HG03432 (cell line): ENCODE measurements at regions not wholly inside any gene's neighbourhood (a gene's known extent, or its start where the extent isn't known, plus 50 kb on each side); places are given as distances from the start of the nearest gene placed in this dataset.
A peak's percentile ranks its signal among the peaks of the same experiment; 100 is the strongest.

Experiments
- ATAC-seq: cut with Tn5 transposase; IDR thresholded peaks from one replicate; pipeline ENCODE4 v1.9.1; 2021; ENCODE audit warnings: mild to moderate bottlenecking, moderate library complexity; ENCODE audit not compliant: unreplicated experiment

DNA sequence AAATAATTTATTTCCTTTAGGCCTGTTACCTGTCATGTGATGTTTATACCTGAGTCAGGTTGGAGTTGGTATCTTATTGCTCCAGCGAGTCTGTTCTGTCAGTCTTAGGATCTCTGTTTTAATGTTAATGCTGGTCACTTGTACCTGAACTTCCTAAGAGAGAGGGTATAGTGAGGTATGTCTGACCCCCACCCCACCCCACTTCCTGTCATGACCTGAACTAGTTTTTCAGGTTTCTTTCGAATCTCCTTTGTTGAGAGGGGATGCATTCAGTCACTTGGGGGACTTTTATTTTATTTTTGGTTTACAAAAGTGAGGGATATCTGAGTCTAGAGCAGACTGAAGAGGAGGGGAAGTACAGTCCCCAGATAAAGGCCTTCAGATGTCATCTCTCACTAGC lies 769.0 kb upstream of the COBL start:
- no peak for ATAC-seq

DNA sequence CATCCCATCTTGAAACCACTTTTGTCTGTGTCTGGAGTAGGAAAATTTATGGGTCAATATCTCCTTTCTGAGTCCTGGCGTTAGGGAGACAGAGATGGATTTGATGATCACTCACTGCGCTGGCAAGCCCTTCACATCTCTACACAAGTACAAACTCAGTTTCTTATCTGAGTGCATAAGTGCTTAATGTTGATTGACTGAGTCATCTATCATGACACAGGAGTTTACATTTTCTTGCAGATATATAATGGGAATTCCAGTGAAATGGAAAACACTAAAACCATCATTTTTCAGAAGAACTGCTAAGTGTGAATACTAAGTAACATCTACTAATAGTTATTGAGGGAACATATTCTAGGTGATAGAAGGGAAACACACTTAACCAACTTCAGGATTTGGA lies 763.9 kb upstream of the COBL start:
- ATAC-seq: no peak

GRCh38 chr7:52079726-52080125 lies 763.1 kb upstream of the COBL start:
- ATAC-seq: no peak

DNA sequence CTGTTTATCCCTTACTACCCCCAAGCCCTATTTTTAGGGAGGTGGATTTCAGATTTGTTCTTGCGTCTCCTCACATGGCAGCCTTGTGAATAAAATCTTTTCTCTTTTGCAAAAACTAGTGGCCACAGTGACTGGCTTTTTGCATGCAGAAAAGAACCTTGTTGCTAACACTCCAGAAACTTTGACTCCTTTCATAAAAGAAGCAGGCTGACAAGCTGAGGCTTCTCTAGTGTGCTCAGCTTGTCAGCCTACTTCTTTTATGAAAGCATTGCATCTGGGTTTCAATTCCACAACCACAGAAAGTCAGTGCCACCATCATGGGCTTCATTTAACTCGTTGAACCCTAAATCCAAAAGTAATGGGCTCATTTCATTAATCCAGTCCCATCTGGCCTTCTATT lies 761.0 kb upstream of the COBL start:
- ATAC-seq: no peak

DNA sequence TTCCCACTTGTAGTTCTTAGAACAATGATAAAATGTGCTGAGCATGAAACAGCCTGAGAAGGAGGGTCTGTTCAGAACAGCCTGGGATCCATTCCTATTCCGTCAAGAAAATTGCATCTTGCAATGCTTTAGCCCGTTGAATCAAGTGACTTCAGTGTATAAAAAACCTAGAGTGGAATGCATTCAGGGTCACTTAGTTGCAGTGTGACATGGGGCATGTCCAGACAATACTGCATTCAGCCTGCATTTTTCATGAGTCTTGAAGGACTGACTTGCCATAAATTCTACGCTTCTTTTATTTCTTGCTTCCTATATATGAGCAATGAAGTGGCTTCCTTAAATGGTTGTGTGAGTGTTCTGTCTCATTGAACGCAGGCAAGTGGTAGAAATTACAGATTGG lies 758.3 kb upstream of the COBL start:
- no peak for ATAC-seq

DNA sequence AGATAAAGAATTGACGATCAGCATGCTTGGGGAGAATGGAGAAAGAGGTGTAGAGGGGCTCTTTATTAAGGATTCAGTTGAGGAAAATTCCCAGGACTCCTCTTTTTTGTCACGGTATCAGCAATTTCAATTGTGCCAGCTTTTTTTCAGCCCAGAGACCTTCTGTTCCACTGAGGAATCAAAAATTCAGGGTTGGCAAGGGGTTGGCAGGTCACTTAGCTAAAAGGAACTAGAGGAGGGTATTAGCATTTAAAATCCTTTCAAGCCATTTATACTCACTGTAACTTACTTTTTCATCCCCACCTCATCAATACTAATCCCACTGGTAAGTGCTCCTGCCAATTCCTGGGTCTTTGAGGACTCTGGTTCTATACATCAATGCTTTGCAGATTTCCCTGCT lies 757.5 kb upstream of the COBL start:
- ATAC-seq: no peak

- ATAC-seq: no peak
Measured at GRCh38 chr7:52071744-52072143, 755.1 kb upstream of the COBL start.

GRCh38 chr7:52064493-52064892 lies 747.9 kb upstream of the COBL start:
- ATAC-seq: no peak

DNA sequence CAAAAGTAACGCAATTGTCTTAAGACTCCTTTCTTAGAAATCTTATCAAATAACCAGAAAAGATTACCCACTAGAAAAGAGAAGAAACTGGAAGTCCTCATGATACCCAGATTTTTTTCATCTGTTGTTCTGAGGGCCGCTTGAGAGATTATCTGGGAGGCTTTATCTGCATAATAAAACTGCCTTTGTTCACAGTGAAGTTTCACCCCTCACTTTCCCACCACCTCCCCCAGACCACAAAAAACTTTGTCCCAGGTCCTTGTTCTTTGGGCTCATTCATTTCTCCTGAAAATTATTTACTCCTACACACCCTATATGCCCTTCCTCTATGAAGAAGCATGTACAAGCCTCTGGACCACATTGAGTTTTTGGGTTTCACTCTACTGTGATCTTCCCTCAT lies 745.1 kb upstream of the COBL start:
- ATAC-seq: no peak

GRCh38 chr7:52053525-52053924 lies 736.9 kb upstream of the COBL start:
- ATAC-seq: no peak

DNA sequence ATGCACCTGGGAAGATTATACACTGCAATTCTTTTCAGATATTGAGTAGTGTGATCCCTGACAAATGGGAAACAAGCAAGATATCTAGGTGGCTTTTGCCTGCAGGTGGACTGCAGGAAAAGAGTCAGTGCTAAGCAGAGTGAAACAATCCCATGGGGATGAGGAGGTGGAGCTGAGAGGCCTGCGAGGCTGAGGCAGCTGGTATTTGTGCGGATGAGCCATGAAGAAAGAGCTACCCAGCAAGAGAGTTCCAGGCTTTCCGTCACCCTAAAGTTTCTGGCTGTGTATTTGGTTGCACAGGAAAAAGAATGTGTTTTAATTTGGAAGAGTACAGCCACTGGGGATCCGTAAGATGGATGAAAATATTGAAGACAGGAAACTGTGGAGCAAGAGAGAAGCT lies 714.1 kb upstream of the COBL start:
- no peak for ATAC-seq

- ATAC-seq: no peak
Measured at GRCh38 chr7:52026140-52026539, 709.5 kb upstream of the COBL start.

DNA sequence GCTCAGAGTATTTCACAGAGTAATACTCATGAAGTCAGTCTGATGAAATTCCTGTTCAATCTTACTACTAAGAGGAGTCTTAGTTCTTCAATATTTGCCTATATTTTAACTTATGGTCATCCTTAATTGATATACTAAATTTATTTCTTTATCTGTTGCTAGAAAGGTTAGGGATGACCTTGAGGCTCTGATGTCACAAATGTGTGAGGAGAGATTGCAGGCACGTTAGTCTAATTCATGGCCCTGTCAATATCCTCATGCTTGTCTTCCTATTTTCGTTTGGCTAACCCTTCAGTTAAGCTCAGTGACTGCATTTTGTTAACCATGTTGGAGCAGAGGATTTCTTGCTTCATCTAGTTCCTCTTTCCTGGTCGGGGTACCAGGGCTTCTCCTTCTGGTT lies 704.7 kb upstream of the COBL start:
- ATAC-seq: no peak

- ATAC-seq: no peak
Measured at GRCh38 chr7:52018680-52019054, 702.1 kb upstream of the COBL start.

DNA sequence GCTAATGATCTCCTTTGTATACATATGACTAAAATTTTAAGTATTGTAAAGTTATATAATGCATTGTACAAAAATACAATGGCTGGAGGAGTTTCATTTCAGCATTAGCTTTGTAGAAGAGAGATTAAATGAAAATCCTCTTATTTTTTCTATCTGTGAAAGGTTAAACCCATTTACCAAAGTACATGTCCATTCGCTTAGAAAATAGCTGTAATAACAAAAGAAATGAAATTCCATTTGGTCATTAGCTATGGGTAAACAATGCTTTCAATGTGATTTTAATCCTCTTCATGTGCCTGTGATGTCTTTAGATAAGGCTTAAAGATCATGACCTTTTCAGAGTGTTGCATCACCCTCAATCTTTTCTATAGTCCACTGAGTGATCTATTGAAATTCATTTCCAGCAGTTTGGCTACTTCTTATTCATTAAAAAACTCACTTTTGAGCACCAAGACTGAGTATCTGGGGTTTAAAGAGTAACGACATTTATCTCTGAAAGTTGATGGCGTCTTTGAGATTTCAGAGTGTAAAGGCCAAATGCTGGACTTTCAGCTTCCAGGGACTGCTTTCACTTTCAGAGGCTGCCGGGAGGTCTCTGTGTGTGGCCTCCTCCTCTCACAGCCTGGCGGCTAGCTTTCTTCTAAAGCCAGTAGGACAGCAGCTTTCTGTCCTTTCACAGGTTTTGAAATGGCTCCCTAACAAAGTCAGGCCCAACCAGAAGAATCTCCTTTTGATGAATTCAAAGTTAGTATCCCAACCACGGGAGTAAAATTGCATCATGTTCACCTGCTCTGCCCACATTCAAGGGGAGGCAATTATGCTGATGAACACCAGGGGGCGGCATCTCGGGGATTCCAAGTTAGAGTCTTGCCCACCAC lies 701.4 kb upstream of the COBL start:
- peak; percentile 82 for ATAC-seq

- ATAC-seq: no peak
Measured at GRCh38 chr7:52009181-52009580, 692.6 kb upstream of the COBL start.

DNA sequence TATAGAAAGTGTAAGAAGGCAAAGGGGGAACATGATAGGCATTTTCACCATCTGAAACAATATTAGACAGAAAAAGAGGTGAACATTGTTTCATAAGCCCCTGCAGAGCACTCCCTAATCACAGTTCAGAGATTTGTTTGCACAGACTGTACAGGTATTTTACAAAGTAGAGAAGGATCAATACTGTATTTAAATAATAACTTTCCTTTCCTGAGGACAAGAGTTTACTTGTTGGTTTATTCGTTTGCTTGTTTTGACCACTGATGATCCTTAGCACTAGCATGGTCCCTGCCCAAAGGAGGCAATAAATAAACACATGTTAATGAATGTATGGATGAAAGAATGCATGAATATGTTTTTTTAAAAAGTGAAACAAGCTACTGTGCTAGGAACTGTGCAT lies 690.1 kb upstream of the COBL start:
- no peak for ATAC-seq

- ATAC-seq: no peak
Measured at GRCh38 chr7:52005613-52006012, 689.0 kb upstream of the COBL start.

DNA sequence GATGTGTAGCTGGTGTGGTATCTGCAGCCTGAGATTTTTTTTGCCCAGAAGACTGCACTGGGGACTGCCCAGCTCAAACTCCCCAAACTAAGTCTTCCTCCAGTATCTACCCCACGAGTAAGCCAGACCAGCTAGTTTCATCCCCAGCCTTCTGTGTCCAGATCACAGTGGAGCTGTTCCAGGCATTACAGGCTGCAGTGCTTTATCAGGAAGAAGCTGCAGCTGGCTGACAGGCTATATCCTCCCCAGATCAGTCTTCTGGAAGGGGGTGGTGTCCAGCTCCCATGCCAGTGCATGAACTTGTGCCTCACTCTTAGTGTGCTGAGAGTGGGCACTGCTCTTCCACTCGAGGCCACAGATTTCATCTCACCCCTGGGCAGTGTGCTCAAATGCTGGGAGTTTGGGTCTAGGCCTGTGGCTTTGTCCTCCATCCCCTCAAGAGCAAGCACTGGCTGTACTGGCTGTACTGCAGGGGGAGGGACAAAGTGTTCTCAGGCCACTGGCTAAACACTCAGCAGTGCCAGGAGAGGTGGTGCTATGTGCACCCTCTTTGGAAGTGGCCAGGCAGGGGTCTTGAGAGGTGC lies 679.1 kb upstream of the COBL start:
- ATAC-seq: no peak

- ATAC-seq: no peak
Measured at GRCh38 chr7:51982653-51983052, 666.0 kb upstream of the COBL start.

- ATAC-seq: no peak
Measured at GRCh38 chr7:51980812-51981211, 664.2 kb upstream of the COBL start.

- no peak for ATAC-seq
Measured at GRCh38 chr7:51980313-51980712, 663.7 kb upstream of the COBL start.

GRCh38 chr7:51977913-51978312 lies 661.3 kb upstream of the COBL start:
- ATAC-seq: no peak
